ENCODE measurements at regions not wholly inside any gene's neighbourhood (a gene's known extent, or its start where the extent isn't known, plus 50 kb on each side); places are given as distances from the start of the nearest gene placed in this dataset.

DNA sequence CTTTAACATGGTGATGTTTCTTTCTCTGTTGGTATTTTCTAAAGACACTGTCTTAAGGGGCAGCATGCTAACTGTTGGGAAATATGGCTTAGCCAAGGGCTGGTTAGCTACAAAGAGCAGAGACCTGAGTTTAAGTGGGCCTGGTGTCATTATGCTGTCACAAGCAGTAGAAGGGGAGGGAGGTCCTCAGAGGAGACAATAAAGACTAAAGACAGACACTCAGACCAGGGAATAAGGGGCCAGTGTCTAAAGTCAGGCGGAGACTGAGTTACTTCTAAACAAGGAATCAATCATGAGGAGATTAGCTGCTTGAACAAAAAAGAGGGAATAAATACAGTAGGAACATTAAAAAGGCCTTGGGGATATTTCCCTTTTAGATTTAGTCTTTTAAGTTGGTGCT, 142.7 kb upstream of the DPPA4 start:
- no peak for FAIRE-seq
- intact Hi-C loops (cut with DNase I) = no loop called here
- TF ChIP-seq, protein P1, sequence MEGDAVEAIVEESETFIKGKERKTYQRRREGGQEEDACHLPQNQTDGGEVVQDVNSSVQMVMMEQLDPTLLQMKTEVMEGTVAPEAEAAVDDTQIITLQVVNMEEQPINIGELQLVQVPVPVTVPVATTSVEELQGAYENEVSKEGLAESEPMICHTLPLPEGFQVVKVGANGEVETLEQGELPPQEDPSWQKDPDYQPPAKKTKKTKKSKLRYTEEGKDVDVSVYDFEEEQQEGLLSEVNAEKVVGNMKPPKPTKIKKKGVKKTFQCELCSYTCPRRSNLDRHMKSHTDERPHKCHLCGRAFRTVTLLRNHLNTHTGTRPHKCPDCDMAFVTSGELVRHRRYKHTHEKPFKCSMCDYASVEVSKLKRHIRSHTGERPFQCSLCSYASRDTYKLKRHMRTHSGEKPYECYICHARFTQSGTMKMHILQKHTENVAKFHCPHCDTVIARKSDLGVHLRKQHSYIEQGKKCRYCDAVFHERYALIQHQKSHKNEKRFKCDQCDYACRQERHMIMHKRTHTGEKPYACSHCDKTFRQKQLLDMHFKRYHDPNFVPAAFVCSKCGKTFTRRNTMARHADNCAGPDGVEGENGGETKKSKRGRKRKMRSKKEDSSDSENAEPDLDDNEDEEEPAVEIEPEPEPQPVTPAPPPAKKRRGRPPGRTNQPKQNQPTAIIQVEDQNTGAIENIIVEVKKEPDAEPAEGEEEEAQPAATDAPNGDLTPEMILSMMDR (IDR thresholded peaks at IDR 0.05; ENCODE audit: borderline replicate concordance, extremely low read depth, insufficient read depth) = no peak

DNA sequence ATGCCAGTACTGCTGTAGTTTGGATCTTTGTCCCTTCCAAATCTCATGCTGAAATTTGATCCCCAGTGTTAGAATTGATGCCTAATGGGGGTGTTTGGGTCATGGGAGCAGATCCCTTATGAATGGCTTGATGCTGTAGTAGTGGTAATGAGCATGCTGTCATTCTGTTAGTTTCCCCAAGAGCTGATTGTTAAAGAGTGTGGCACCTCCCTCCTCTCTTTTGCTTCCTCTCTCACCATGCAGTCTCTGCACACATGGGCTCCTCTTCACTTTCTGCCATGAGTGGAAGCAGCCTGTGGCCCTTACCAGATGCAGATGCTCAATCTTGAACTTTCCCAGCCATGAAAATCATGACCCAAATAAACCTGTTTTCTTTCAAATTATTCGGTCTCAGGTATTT, 141.3 kb upstream of the DPPA4 start:
- FAIRE-seq (no peak), DNase-seq (no peak)
- no peaks in the 10 kb centered on the region for H3K36me3 ChIP-seq (ENCODE audit: control insufficient read depth in 2 of 3, insufficient read depth in 3 of 3, low read length in 3 of 3)
- no peaks in the 10 kb centered on the region for H3K9me3 ChIP-seq (ENCODE audit: control insufficient read depth in 2 of 3, insufficient read depth in 1 of 3, low read length in 3 of 3)
- no peak overlapping the region for H3K27ac ChIP-seq (ENCODE audit: low read depth in 2 of 2, low read length in 2 of 2)
- no peaks in the 10 kb centered on the region for H3K27me3 ChIP-seq (ENCODE audit: control insufficient read depth, insufficient read depth, low read length)
- TF ChIP-seq, protein P1 (IDR thresholded peaks at IDR 0.05; ENCODE audit: borderline replicate concordance, extremely low read depth, insufficient read depth) = no peak
- no peaks in the 10 kb centered on the region for H3K4me1 ChIP-seq (ENCODE audit: control insufficient read depth in 2 of 3, insufficient read depth in 2 of 3, low read depth in 1 of 3, low read length in 3 of 3)
- H3K4me3 ChIP-seq (ENCODE audit: low read length in 3 of 3) = no peak overlapping the region
- H3K9ac ChIP-seq (ENCODE audit: low read length in 3 of 3) = no peak overlapping the region
- intact Hi-C loops (cut with DNase I) = no loop called here

More for the DNA sequence above, 142.7 kb upstream of the DPPA4 start:
- no peak for DNase-seq
- Histone ChIP-seq H3K4me1 (ENCODE audit: control insufficient read depth in 2 of 3, insufficient read depth in 2 of 3, low read depth in 1 of 3, low read length in 3 of 3) (no peaks in the 10 kb centered on the region), H3K9me3 (ENCODE audit: control insufficient read depth in 2 of 3, insufficient read depth in 1 of 3, low read length in 3 of 3) (no peaks in the 10 kb centered on the region), H3K36me3 (ENCODE audit: control insufficient read depth in 2 of 3, insufficient read depth in 3 of 3, low read length in 3 of 3) (no peaks in the 10 kb centered on the region), H3K4me3 (ENCODE audit: low read length in 3 of 3) (no peak overlapping the region), H3K27me3 (ENCODE audit: control insufficient read depth, insufficient read depth, low read length) (no peaks in the 10 kb centered on the region), H3K27ac (ENCODE audit: low read depth in 2 of 2, low read length in 2 of 2) (no peak overlapping the region), H3K9ac (ENCODE audit: low read length in 3 of 3) (no peak overlapping the region)

DNA sequence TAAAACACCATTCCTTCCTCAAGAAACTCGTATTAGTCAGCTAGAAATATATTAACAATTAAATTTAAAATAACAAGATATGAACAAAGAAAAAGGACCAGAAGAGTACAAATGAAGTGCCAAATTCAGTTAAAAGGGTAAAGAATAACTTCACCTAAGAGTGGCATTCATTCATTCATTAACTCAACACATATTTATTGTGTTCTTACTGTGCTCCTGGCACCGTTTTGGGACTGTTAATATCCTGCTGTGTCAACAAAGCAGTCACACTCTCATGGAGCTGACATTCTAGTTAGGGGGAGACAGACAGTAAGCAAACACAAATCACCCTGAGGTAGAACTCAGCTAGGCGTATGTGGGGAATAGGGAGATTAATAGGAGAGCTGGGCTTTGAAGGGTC, 123.6 kb upstream of the DPPA4 start:
- Histone ChIP-seq H3K27me3 (ENCODE audit: control insufficient read depth, insufficient read depth, low read length) (no peaks in the 10 kb centered on the region), H3K27ac (ENCODE audit: low read depth in 2 of 2, low read length in 2 of 2) (no peak overlapping the region), H3K9me3 (ENCODE audit: control insufficient read depth in 2 of 3, insufficient read depth in 1 of 3, low read length in 3 of 3) (no peaks in the 10 kb centered on the region), H3K36me3 (ENCODE audit: control insufficient read depth in 2 of 3, insufficient read depth in 3 of 3, low read length in 3 of 3) (no peaks in the 10 kb centered on the region), H3K4me3 (ENCODE audit: low read length in 3 of 3) (no peak overlapping the region), H3K4me1 (ENCODE audit: control insufficient read depth in 2 of 3, insufficient read depth in 2 of 3, low read depth in 1 of 3, low read length in 3 of 3) (no peaks in the 10 kb centered on the region), H3K9ac (ENCODE audit: low read length in 3 of 3) (no peak overlapping the region)
- DNase-seq (no peak), FAIRE-seq (no peak)
- intact Hi-C loops (cut with DNase I) = no loop called here
- TF ChIP-seq, protein P1 (IDR thresholded peaks at IDR 0.05; ENCODE audit: borderline replicate concordance, extremely low read depth, insufficient read depth) = no peak

DNA sequence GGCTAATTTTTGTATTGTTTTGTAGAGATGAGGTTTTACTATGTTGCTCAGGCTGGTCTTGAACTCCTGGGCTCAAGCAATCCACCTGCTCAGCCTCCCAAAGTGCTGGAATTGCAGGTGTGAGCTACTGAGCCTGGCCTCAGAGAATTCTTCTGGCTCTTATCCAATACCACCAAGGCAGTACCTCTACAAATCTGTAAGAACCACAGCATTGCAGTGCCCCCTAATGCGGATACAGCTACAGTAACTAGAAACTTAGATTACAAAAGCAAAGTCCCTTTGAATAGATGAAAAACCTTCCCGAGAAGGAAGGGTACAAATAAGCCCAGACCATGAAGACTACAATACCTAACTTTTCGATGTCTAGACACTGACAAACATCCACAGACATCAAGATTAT, 107.9 kb upstream of the DPPA4 start:
- Histone ChIP-seq H3K4me1 (ENCODE audit: control insufficient read depth in 2 of 3, insufficient read depth in 2 of 3, low read depth in 1 of 3, low read length in 3 of 3) (no peaks in the 10 kb centered on the region), H3K9me3 (ENCODE audit: control insufficient read depth in 2 of 3, insufficient read depth in 1 of 3, low read length in 3 of 3) (peaks cover 0 to 2% (median 0%) of the 10 kb centered on the region in 3 donors), H3K27me3 (ENCODE audit: control insufficient read depth, insufficient read depth, low read length) (no peaks in the 10 kb centered on the region), H3K4me3 (ENCODE audit: low read length in 3 of 3) (no peak overlapping the region), H3K36me3 (ENCODE audit: control insufficient read depth in 2 of 3, insufficient read depth in 3 of 3, low read length in 3 of 3) (no peaks in the 10 kb centered on the region), H3K27ac (ENCODE audit: low read depth in 2 of 2, low read length in 2 of 2) (no peak overlapping the region), H3K9ac (ENCODE audit: low read length in 3 of 3) (no peak overlapping the region)
- no peak for DNase-seq
- intact Hi-C loops (cut with DNase I) = no loop called here
- no peak for FAIRE-seq
- TF ChIP-seq, protein P1 (IDR thresholded peaks at IDR 0.05; ENCODE audit: borderline replicate concordance, extremely low read depth, insufficient read depth) = no peak
